ENCODE measurements at regions not wholly inside any gene's neighbourhood (a gene's known extent, or its start where the extent isn't known, plus 50 kb on each side); places are given as distances from the start of the nearest gene placed in this dataset.

DNA sequence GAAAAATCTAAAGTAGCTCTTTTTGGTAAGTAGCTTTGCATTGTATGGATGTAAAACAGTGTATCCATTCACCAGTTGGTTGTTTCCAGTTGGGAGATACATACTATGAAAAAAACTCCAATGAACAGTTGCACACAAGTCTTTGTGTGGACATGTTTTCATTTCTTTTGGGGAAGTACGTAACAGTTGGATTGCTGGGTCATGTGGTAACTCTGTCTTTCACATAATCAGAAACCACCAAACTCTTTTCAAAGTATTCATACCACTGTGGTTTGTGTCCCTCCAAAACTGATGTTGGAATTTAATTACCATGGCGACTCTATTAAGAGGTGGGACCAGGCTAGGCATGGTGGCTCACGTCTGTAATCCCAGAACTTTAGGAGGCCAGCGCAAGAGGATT is 58.9 kb upstream of the RESF1 start:
- TF ChIP-seq EZH2 (IDR thresholded peaks at IDR 0.05; ENCODE audit: borderline replicate concordance, low read depth, low read length, poor library complexity, severe bottlenecking), result no peak
- TF ChIP-seq, protein P1, sequence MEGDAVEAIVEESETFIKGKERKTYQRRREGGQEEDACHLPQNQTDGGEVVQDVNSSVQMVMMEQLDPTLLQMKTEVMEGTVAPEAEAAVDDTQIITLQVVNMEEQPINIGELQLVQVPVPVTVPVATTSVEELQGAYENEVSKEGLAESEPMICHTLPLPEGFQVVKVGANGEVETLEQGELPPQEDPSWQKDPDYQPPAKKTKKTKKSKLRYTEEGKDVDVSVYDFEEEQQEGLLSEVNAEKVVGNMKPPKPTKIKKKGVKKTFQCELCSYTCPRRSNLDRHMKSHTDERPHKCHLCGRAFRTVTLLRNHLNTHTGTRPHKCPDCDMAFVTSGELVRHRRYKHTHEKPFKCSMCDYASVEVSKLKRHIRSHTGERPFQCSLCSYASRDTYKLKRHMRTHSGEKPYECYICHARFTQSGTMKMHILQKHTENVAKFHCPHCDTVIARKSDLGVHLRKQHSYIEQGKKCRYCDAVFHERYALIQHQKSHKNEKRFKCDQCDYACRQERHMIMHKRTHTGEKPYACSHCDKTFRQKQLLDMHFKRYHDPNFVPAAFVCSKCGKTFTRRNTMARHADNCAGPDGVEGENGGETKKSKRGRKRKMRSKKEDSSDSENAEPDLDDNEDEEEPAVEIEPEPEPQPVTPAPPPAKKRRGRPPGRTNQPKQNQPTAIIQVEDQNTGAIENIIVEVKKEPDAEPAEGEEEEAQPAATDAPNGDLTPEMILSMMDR (conservative IDR thresholded peaks at IDR 0.05; ENCODE audit: low read depth, low read length), result no peak
